IMR-90 (cell line): ENCODE measurements at regions not wholly inside any gene's neighbourhood (a gene's known extent, or its start where the extent isn't known, plus 50 kb on each side); places are given as distances from the start of the nearest gene placed in this dataset.

Experiments used
- ATAC-seq: fragments of 200-7000 bp; cut with Tn5 transposase; 2 replicates; pipeline ENCODE4 v1.9.1; 2020; ENCODE audit warnings: low read depth, mild to moderate bottlenecking, moderate library complexity
- BruUV-seq: library from RNA; stranded (reverse); fragments of 400-500 nt; replicated peaks from 2 replicates; lab custom pipeline; 2021; lab: Mats Ljungman, UMichigan
- CTCF ChIA-PET: fragments of 300-600 bp; formaldehyde crosslinking; extraction: SDS; loops from one replicate; lab custom pipeline; 2021; ENCODE audit warnings: antibody characterized with exemption; lab: Yijun Ruan, JAX
- POLR2A ChIA-PET: fragments of 300-600 bp; sonication (Branson Sonifier 250); formaldehyde crosslinking; loops from one replicate; lab custom pipeline; 2022; ENCODE audit warnings: antibody characterized with exemption; ENCODE audit not compliant: unreplicated experiment; lab: Charles Lee
- DNase-seq: peaks from one replicate; pipeline ENCODE4 v3.0.0; 2013
- H2AFZ ChIP-seq: replicated peaks from 2 replicates; pipeline ENCODE3; 2013; ENCODE audit warnings: low read length, mild to moderate bottlenecking; ENCODE audit not compliant: poor library complexity
- H2AK5ac ChIP-seq: 2 replicates; pipeline ENCODE4 v1.6.1; 2013; ENCODE audit warnings: low read depth, low read length, inconsistent platforms
- H2AK9ac ChIP-seq: replicated peaks from 2 replicates; pipeline ENCODE3; 2013; ENCODE audit warnings: mild to moderate bottlenecking, low read depth, low read length, moderate library complexity; ENCODE audit not compliant: poor library complexity
- H2BK120ac ChIP-seq: 2 replicates; pipeline ENCODE4 v1.6.1; 2013; ENCODE audit warnings: low read depth, low read length, inconsistent platforms
- H2BK15ac ChIP-seq: 3 replicates; pipeline ENCODE4 v1.6.1; 2013; ENCODE audit warnings: low read depth, low read length, inconsistent platforms
- H2BK20ac ChIP-seq: 2 replicates; pipeline ENCODE4 v1.6.1; 2013; ENCODE audit warnings: low read depth, mild to moderate bottlenecking, inconsistent platforms, low read length, moderate library complexity
- H2BK5ac ChIP-seq: 2 replicates; pipeline ENCODE4 v1.6.1; 2013; ENCODE audit warnings: mild to moderate bottlenecking, low read depth, low read length, inconsistent platforms; ENCODE audit not compliant: poor library complexity, severe bottlenecking
- H3K14ac ChIP-seq: replicated peaks from 2 replicates; pipeline ENCODE4 v1.6.1; 2013; ENCODE audit warnings: low read depth, low read length, inconsistent platforms
- H3K18ac ChIP-seq: 2 replicates; pipeline ENCODE4 v1.6.1; 2013; ENCODE audit warnings: low read depth, low read length, control low read depth
- H3K23ac ChIP-seq: 2 replicates; pipeline ENCODE4 v1.6.1; 2013; ENCODE audit warnings: low read depth, low read length, inconsistent platforms
- H3K27ac ChIP-seq: 2 replicates; pipeline ENCODE4 v1.5.1; 2013; ENCODE audit warnings: mild to moderate bottlenecking, control low read depth, low read length; ENCODE audit not compliant: insufficient read depth
- H3K27me3 ChIP-seq: 2 replicates; pipeline ENCODE4 v1.6.1; 2013; ENCODE audit warnings: low read length; ENCODE audit not compliant: control insufficient read depth, insufficient read depth
- H3K36me3 ChIP-seq: 2 replicates; pipeline ENCODE4 v1.6.1; 2013; ENCODE audit warnings: low read length, mixed read lengths; ENCODE audit not compliant: control insufficient read depth, insufficient read depth
- H3K4ac ChIP-seq: 2 replicates; pipeline ENCODE4 v1.6.1; 2013; ENCODE audit warnings: low read depth, low read length, inconsistent platforms
- H3K4me1 ChIP-seq: 2 replicates; pipeline ENCODE4 v1.6.1; 2013; ENCODE audit warnings: low read length, mixed read lengths; ENCODE audit not compliant: control insufficient read depth, insufficient read depth
- H3K4me2 ChIP-seq: 2 replicates; pipeline ENCODE4 v1.6.1; 2013; ENCODE audit warnings: low read depth, mild to moderate bottlenecking, control low read depth, low read length, moderate library complexity
- H3K4me3 ChIP-seq: 2 replicates; pipeline ENCODE4 v1.5.1; 2013; ENCODE audit warnings: low read depth, mild to moderate bottlenecking, control low read depth, low read length, moderate library complexity; ENCODE audit not compliant: insufficient read depth
- H3K56ac ChIP-seq: 2 replicates; pipeline ENCODE4 v1.6.1; 2013; ENCODE audit warnings: low read length, inconsistent platforms; ENCODE audit not compliant: insufficient read depth; ENCODE audit errors: extremely low read depth
- H3K79me1 ChIP-seq, 2 experiments: 2 replicates each; pipeline ENCODE4 v1.6.1; 2013; ENCODE audit warnings: low read length in 2 of 2, inconsistent platforms in 1 of 2, low read depth in 1 of 2
- H3K9ac ChIP-seq: 2 replicates; pipeline ENCODE4 v1.6.1; 2013; ENCODE audit warnings: low read depth, low read length, control low read depth
- H3K9me1 ChIP-seq: 2 replicates; pipeline ENCODE4 v1.6.1; 2013; ENCODE audit warnings: low read length, inconsistent platforms; ENCODE audit not compliant: insufficient read depth
- H3K9me3 ChIP-seq: 2 replicates; pipeline ENCODE4 v1.6.1; 2013; ENCODE audit warnings: low read length; ENCODE audit not compliant: control insufficient read depth, insufficient read depth
- H4K20me1 ChIP-seq: 2 replicates; pipeline ENCODE4 v1.6.1; 2013; ENCODE audit warnings: low read length, inconsistent platforms; ENCODE audit not compliant: insufficient read depth
- H4K5ac ChIP-seq: 2 replicates; pipeline ENCODE4 v1.6.1; 2013; ENCODE audit warnings: mild to moderate bottlenecking, low read depth, low read length, control low read depth
- H4K8ac ChIP-seq, 2 experiments: 2 replicates each; pipeline ENCODE4 v1.6.1; 2013; ENCODE audit warnings: low read depth in 2 of 2, low read length in 2 of 2, control low read depth in 1 of 2, inconsistent platforms in 1 of 2
- H4K91ac ChIP-seq: 2 replicates; pipeline ENCODE4 v1.6.1; 2013; ENCODE audit warnings: low read depth, low read length, inconsistent platforms; ENCODE audit not compliant: insufficient read depth
- BHLHE40 ChIP-seq: fragments of 150-350 bp; IDR thresholded peaks from 2 replicates; pipeline ENCODE4 v1.6.1; 2016; ENCODE audit warnings: mild to moderate bottlenecking, low read depth, low read length
- CEBPB ChIP-seq: IDR thresholded peaks from 2 replicates; pipeline ENCODE4 v1.6.1; 2012; ENCODE audit warnings: low read depth, low read length, improper control_type of control experiment
- CHD1 ChIP-seq: IDR thresholded peaks from 2 replicates; pipeline ENCODE4 v1.6.1; 2012; ENCODE audit warnings: low read depth, low read length, improper control_type of control experiment
- FOS ChIP-seq: fragments of 150-350 bp; IDR thresholded peaks from 2 replicates; pipeline ENCODE4 v1.6.1; 2016; ENCODE audit warnings: low read depth, low read length
- MAFK ChIP-seq: IDR thresholded peaks from 2 replicates; pipeline ENCODE4 v1.6.1; 2012; ENCODE audit warnings: low read depth, low read length, improper control_type of control experiment
- MAZ ChIP-seq: IDR thresholded peaks from 2 replicates; pipeline ENCODE4 v1.6.1; 2012; ENCODE audit warnings: low read depth, mild to moderate bottlenecking, low read length, improper control_type of control experiment, moderate library complexity, borderline replicate concordance
- MXI1 ChIP-seq: IDR thresholded peaks from 2 replicates; pipeline ENCODE4 v1.6.1; 2012; ENCODE audit warnings: low read depth, mild to moderate bottlenecking, low read length, moderate library complexity, borderline replicate concordance
- NFE2L2 ChIP-seq: fragments of 150-350 bp; IDR thresholded peaks from 2 replicates; pipeline ENCODE4 v1.6.1; 2016; ENCODE audit warnings: low read depth, mild to moderate bottlenecking, low read length
- POLR2A ChIP-seq: IDR thresholded peaks from 2 replicates; pipeline ENCODE4 v1.6.1; 2012; ENCODE audit warnings: mild to moderate bottlenecking, low read depth, low read length
- RAD21 ChIP-seq: IDR thresholded peaks from 2 replicates; pipeline ENCODE4 v1.6.1; 2012; ENCODE audit warnings: low read length, improper control_type of control experiment
- RCOR1 ChIP-seq: IDR thresholded peaks from 2 replicates; pipeline ENCODE4 v1.6.1; 2012; ENCODE audit warnings: mild to moderate bottlenecking, low read length, improper control_type of control experiment; ENCODE audit not compliant: insufficient replicate concordance
- RFX5 ChIP-seq: IDR thresholded peaks from 2 replicates; pipeline ENCODE4 v1.8.0; 2012; ENCODE audit warnings: low read depth, mild to moderate bottlenecking, low read length, moderate library complexity
- SMC3 ChIP-seq: fragments of 150-350 bp; IDR thresholded peaks from 2 replicates; pipeline ENCODE4 v1.6.1; 2016; ENCODE audit warnings: low read depth, mild to moderate bottlenecking, antibody characterized with exemption, low read length, moderate library complexity
- WGBS, 2 experiments: methylation state at CpG; one replicate each; pipeline versions ENCODE4 v1.1.5 to v1.1.7; 2013; ENCODE audit warnings: missing lambda C conversion rate in 2 of 2; ENCODE audit not compliant: insufficient read length in 1 of 2; ENCODE audit errors: extremely low coverage in 2 of 2; 5-methylcytosine and 5-hydroxymethylcytosine counted together
- dilution Hi-C: fragments of 300-500 bp; cut with HindIII; formaldehyde crosslinking; loops from one replicate; pipeline ENCODE4 v1.14.3; 2018; ENCODE audit warnings: low sequenced_read_pairs; ENCODE audit not compliant: unreplicated experiment
- in situ Hi-C: fragments of 300-500 bp; cut with MboI; formaldehyde crosslinking; loops from 3 replicates; pipeline ENCODE4 v1.14.3; 2019; ENCODE audit warnings: low sequenced_read_pairs, inconsistent platforms, mixed read lengths
- intact Hi-C: fragments of 100-400 bp; cut with micrococcal nuclease; formaldehyde crosslinking; loops from 2 replicates; pipeline ENCODE4 v1.10.0; 2022
- TF ChIP-seq, protein P1 (sequence below): fragments of 150-350 bp; IDR thresholded peaks from 2 replicates; pipeline ENCODE4 v1.6.1; 2016; ENCODE audit warnings: low read depth, mild to moderate bottlenecking, low read length, moderate library complexity, borderline replicate concordance
- TF ChIP-seq, protein P2 (sequence below): fragments of 150-350 bp; IDR thresholded peaks from 2 replicates; pipeline ENCODE4 v1.6.1; 2017; ENCODE audit warnings: mild to moderate bottlenecking, antibody characterized with exemption, low read length, low read depth
- TF ChIP-seq, protein P3 (sequence below): conservative IDR thresholded peaks from 2 replicates; pipeline ENCODE4 v1.5.1; 2012; ENCODE audit warnings: mild to moderate bottlenecking, low read depth, low read length, improper control_type of control experiment

DNA sequence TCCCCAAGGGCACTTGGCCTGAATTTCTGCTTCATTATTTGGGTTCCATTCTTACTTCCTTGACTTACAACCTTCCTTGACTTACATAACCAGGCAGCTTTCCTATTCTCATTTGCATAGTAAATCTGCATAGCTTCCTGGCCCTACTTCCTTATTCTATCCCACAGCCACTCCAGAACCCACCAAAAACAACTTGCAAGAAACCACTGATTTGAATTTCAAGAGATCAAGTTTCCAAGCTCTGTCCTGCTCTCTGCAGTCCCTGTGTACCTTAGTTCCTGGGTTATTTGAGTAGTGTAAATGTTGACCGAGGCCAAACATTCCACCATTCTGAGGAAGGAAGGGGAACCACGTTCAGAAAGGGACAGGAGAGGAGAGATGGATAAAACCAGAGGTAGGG, 603.3 kb downstream of the PTPRC start:
- Histone ChIP-seq H2AFZ (no peak overlapping the region), H3K9me1 (0 out of 2 replicates have a peak, but pooled peaks cover 4% of the 10 kb centered on the region), H2AK9ac (no peak overlapping the region), H3K14ac (no peak overlapping the region), H3K4me2 (no peak overlapping the region), H2BK5ac (no peak overlapping the region), H3K4me3 (no peak overlapping the region), H3K9ac (no peak overlapping the region), H3K36me3 (no peaks in the 10 kb centered on the region), H2BK15ac (no peak overlapping the region), H2AK5ac (no peak overlapping the region), H3K4me1 (no peaks in the 10 kb centered on the region), H4K20me1 (no peaks in the 10 kb centered on the region), H2BK120ac (no peak overlapping the region), H3K27me3 (no peaks in the 10 kb centered on the region), H3K4ac (no peak overlapping the region), H3K79me1 (no peaks in the 10 kb centered on the region), H4K5ac (no peak overlapping the region), H2BK20ac (no peak overlapping the region), H4K8ac (no peak overlapping the region), H3K9me3 (no peaks in the 10 kb centered on the region), H3K56ac (no peak overlapping the region), H3K18ac (no peak overlapping the region), H3K27ac (no peak overlapping the region), H4K91ac (no peak overlapping the region), H3K23ac (no peak overlapping the region)
- intact Hi-C loops (loop anchor here (5.0 kb wide), 2 partner anchors 470 to 485 kb away; no protein-coding TSS in a partner anchor), in situ Hi-C loops (no loop called here), dilution Hi-C loops (no loop called here)
- TF ChIP-seq, protein P1, sequence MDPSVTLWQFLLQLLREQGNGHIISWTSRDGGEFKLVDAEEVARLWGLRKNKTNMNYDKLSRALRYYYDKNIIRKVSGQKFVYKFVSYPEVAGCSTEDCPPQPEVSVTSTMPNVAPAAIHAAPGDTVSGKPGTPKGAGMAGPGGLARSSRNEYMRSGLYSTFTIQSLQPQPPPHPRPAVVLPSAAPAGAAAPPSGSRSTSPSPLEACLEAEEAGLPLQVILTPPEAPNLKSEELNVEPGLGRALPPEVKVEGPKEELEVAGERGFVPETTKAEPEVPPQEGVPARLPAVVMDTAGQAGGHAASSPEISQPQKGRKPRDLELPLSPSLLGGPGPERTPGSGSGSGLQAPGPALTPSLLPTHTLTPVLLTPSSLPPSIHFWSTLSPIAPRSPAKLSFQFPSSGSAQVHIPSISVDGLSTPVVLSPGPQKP: no peak
- TF ChIP-seq NFE2L2 (no peak), CHD1 (no peak), RAD21 (no peak), SMC3 (no peak), RCOR1 (no peak), MXI1 (no peak), BHLHE40 (no peak), MAFK (no peak), FOS (no peak), POLR2A (no peak), RFX5 (no peak), CEBPB (no peak), MAZ (no peak)
- TF ChIP-seq, protein P2, sequence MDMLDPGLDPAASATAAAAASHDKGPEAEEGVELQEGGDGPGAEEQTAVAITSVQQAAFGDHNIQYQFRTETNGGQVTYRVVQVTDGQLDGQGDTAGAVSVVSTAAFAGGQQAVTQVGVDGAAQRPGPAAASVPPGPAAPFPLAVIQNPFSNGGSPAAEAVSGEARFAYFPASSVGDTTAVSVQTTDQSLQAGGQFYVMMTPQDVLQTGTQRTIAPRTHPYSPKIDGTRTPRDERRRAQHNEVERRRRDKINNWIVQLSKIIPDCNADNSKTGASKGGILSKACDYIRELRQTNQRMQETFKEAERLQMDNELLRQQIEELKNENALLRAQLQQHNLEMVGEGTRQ: no peak
- TF ChIP-seq, protein P3, sequence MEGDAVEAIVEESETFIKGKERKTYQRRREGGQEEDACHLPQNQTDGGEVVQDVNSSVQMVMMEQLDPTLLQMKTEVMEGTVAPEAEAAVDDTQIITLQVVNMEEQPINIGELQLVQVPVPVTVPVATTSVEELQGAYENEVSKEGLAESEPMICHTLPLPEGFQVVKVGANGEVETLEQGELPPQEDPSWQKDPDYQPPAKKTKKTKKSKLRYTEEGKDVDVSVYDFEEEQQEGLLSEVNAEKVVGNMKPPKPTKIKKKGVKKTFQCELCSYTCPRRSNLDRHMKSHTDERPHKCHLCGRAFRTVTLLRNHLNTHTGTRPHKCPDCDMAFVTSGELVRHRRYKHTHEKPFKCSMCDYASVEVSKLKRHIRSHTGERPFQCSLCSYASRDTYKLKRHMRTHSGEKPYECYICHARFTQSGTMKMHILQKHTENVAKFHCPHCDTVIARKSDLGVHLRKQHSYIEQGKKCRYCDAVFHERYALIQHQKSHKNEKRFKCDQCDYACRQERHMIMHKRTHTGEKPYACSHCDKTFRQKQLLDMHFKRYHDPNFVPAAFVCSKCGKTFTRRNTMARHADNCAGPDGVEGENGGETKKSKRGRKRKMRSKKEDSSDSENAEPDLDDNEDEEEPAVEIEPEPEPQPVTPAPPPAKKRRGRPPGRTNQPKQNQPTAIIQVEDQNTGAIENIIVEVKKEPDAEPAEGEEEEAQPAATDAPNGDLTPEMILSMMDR: no peak
- DNase-seq (no peak), ATAC-seq (no peak)
- ChIA-PET CTCF (no interaction called here), POLR2A (no interaction called here)
- no TSS peak for BruUV-seq
- WGBS, 2 experiments: no CpG with 5 or more reads among the region's 2 CpGs
